ENCODE measurements at regions not wholly inside any gene's neighbourhood (a gene's known extent, or its start where the extent isn't known, plus 50 kb on each side); places are given as distances from the start of the nearest gene placed in this dataset.

DNA sequence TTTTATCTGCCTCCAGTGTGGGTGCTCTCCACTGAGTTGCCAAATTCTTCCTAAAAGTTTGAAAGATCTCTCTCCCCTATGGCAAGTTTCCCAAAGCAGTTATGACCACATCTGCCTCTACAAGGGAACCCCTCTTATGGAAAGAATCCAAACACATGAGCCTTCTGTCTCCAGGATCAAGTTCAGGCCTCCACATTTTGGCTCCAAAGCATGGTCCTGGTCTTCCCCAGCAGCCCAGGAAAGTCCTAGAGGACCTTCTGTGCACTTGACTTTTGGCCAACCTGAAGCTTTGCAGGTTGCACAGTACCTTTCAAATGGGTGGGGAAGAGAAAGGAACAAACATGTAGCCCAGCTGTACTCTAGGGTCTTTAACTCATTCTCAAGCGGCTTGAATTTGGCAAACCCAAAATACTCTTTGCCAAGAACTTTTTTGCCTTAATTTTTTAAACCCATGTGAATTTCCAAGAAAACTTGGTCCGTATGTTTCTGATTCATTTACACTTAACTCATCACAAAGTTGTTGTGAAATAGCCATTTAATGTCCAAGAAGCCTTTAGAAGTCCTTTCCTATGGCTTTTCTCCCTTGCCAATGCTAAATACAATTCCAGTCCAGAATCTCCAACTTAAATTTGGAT lies 240.1 kb upstream of the TBX18 start:
- no peaks in the 10 kb centered on the region for H3K36me3 ChIP-seq (ENCODE audit: control insufficient read depth in 2 of 2, insufficient read depth in 1 of 2, low read length in 2 of 2)
- H3K9me3 ChIP-seq (ENCODE audit: control insufficient read depth, insufficient read depth, low read depth, low read length), result no peaks in the 10 kb centered on the region
- no peak overlapping the region for H3K27ac ChIP-seq (ENCODE audit: extremely low read depth, low read depth, low read length)
- no peak overlapping the region for H3K4me3 ChIP-seq (ENCODE audit: low read depth, low read length)
- TF ChIP-seq, protein P1, sequence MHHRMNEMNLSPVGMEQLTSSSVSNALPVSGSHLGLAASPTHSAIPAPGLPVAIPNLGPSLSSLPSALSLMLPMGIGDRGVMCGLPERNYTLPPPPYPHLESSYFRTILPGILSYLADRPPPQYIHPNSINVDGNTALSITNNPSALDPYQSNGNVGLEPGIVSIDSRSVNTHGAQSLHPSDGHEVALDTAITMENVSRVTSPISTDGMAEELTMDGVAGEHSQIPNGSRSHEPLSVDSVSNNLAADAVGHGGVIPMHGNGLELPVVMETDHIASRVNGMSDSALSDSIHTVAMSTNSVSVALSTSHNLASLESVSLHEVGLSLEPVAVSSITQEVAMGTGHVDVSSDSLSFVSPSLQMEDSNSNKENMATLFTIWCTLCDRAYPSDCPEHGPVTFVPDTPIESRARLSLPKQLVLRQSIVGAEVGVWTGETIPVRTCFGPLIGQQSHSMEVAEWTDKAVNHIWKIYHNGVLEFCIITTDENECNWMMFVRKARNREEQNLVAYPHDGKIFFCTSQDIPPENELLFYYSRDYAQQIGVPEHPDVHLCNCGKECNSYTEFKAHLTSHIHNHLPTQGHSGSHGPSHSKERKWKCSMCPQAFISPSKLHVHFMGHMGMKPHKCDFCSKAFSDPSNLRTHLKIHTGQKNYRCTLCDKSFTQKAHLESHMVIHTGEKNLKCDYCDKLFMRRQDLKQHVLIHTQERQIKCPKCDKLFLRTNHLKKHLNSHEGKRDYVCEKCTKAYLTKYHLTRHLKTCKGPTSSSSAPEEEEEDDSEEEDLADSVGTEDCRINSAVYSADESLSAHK (tag by site-specific recombination; IDR thresholded peaks at IDR 0.05), result no peak
- TF ChIP-seq ZNF777 (tag by site-specific recombination; IDR thresholded peaks at IDR 0.05; ENCODE audit: borderline replicate concordance) (no peak), ZSCAN23 (tag by site-specific recombination; IDR thresholded peaks at IDR 0.05) (no peak), ZNF184 (tag by site-specific recombination; IDR thresholded peaks at IDR 0.05) (no peak), ZNF350 (tag by site-specific recombination; IDR thresholded peaks at IDR 0.05) (no peak), ZNF416 (tag by site-specific recombination; IDR thresholded peaks at IDR 0.05) (no peak), ZNF214 (tag by site-specific recombination; IDR thresholded peaks at IDR 0.05; ENCODE audit: borderline replicate concordance) (no peak), ZNF558 (tag by site-specific recombination; IDR thresholded peaks at IDR 0.05) (no peak), ZNF830 (tag by site-specific recombination; IDR thresholded peaks at IDR 0.05; ENCODE audit: low read depth) (no peak), ZNF19 (tag by site-specific recombination; IDR thresholded peaks at IDR 0.05; ENCODE audit: low read depth) (no peak), ZBTB6 (tag by site-specific recombination; IDR thresholded peaks at IDR 0.05) (no peak), ZNF133 (tag by site-specific recombination; IDR thresholded peaks at IDR 0.05) (no peak), ZNF423 (tag by site-specific recombination; IDR thresholded peaks at IDR 0.05) (no peak)
- TF ChIP-seq, protein P2, sequence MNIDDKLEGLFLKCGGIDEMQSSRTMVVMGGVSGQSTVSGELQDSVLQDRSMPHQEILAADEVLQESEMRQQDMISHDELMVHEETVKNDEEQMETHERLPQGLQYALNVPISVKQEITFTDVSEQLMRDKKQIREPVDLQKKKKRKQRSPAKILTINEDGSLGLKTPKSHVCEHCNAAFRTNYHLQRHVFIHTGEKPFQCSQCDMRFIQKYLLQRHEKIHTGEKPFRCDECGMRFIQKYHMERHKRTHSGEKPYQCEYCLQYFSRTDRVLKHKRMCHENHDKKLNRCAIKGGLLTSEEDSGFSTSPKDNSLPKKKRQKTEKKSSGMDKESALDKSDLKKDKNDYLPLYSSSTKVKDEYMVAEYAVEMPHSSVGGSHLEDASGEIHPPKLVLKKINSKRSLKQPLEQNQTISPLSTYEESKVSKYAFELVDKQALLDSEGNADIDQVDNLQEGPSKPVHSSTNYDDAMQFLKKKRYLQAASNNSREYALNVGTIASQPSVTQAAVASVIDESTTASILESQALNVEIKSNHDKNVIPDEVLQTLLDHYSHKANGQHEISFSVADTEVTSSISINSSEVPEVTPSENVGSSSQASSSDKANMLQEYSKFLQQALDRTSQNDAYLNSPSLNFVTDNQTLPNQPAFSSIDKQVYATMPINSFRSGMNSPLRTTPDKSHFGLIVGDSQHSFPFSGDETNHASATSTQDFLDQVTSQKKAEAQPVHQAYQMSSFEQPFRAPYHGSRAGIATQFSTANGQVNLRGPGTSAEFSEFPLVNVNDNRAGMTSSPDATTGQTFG (tag by site-specific recombination; IDR thresholded peaks at IDR 0.05; ENCODE audit: borderline replicate concordance), result no peak
- TF ChIP-seq, protein P3, sequence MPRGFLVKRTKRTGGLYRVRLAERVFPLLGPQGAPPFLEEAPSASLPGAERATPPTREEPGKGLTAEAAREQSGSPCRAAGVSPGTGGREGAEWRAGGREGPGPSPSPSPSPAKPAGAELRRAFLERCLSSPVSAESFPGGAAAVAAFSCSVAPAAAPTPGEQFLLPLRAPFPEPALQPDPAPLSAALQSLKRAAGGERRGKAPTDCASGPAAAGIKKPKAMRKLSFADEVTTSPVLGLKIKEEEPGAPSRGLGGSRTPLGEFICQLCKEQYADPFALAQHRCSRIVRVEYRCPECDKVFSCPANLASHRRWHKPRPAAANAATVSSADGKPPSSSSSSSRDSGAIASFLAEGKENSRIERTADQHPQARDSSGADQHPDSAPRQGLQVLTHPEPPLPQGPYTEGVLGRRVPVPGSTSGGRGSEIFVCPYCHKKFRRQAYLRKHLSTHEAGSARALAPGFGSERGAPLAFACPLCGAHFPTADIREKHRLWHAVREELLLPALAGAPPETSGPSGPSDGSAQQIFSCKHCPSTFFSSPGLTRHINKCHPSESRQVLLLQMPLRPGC (tag by site-specific recombination; IDR thresholded peaks at IDR 0.05), result no peak
- TF ChIP-seq, protein P4, sequence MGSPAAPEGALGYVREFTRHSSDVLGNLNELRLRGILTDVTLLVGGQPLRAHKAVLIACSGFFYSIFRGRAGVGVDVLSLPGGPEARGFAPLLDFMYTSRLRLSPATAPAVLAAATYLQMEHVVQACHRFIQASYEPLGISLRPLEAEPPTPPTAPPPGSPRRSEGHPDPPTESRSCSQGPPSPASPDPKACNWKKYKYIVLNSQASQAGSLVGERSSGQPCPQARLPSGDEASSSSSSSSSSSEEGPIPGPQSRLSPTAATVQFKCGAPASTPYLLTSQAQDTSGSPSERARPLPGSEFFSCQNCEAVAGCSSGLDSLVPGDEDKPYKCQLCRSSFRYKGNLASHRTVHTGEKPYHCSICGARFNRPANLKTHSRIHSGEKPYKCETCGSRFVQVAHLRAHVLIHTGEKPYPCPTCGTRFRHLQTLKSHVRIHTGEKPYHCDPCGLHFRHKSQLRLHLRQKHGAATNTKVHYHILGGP (tag by site-specific recombination; IDR thresholded peaks at IDR 0.05), result no peak
- TF ChIP-seq, protein P5, sequence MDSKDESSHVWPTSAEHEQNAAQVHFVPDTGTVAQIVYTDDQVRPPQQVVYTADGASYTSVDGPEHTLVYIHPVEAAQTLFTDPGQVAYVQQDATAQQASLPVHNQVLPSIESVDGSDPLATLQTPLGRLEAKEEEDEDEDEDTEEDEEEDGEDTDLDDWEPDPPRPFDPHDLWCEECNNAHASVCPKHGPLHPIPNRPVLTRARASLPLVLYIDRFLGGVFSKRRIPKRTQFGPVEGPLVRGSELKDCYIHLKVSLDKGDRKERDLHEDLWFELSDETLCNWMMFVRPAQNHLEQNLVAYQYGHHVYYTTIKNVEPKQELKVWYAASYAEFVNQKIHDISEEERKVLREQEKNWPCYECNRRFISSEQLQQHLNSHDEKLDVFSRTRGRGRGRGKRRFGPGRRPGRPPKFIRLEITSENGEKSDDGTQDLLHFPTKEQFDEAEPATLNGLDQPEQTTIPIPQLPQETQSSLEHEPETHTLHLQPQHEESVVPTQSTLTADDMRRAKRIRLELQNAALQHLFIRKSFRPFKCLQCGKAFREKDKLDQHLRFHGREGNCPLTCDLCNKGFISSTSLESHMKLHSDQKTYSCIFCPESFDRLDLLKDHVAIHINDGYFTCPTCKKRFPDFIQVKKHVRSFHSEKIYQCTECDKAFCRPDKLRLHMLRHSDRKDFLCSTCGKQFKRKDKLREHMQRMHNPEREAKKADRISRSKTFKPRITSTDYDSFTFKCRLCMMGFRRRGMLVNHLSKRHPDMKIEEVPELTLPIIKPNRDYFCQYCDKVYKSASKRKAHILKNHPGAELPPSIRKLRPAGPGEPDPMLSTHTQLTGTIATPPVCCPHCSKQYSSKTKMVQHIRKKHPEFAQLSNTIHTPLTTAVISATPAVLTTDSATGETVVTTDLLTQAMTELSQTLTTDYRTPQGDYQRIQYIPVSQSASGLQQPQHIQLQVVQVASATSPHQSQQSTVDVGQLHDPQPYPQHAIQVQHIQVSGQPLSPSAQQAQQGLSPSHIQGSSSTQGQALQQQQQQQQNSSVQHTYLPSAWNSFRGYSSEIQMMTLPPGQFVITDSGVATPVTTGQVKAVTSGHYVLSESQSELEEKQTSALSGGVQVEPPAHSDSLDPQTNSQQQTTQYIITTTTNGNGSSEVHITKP (tag by site-specific recombination; IDR thresholded peaks at IDR 0.05), result no peak
- no peaks in the 10 kb centered on the region for H3K4me1 ChIP-seq (ENCODE audit: control insufficient read depth, insufficient read depth, low read length)
- CTCF ChIA-PET, result no interaction called here
- POLR2A ChIA-PET, result no interaction called here
